ENCODE measurements at regions not wholly inside any gene's neighbourhood (a gene's known extent, or its start where the extent isn't known, plus 50 kb on each side); places are given as distances from the start of the nearest gene placed in this dataset.

GRCh38 chr5:56540266-56540665, 275.1 kb upstream of the MAP3K1 start:
- DNase-seq, result no peak

GRCh38 chr5:56538580-56538979, 276.8 kb upstream of the MAP3K1 start:
- DNase-seq, result no peak

- DNase-seq, result no peak
Observed at GRCh38 chr5:56535347-56535746, 280.0 kb upstream of the MAP3K1 start.

GRCh38 chr5:56534102-56534829, 281.1 kb upstream of the MAP3K1 start:
- no peak for DNase-seq

GRCh38 chr5:56532466-56532865, 282.9 kb upstream of the MAP3K1 start:
- no peak for DNase-seq

GRCh38 chr5:56530626-56531138, 284.7 kb upstream of the MAP3K1 start:
- DNase-seq, result no peak

GRCh38 chr5:56529666-56530430, 285.5 kb upstream of the MAP3K1 start:
- no peak for DNase-seq

GRCh38 chr5:56527174-56527573, 288.2 kb upstream of the MAP3K1 start:
- DNase-seq, result no peak

GRCh38 chr5:56525113-56525512, 290.2 kb upstream of the MAP3K1 start:
- DNase-seq, result no peak

- DNase-seq, result no peak
Observed at GRCh38 chr5:56523790-56524575, 290.9 kb upstream of the ANKRD55 start.

GRCh38 chr5:56522960-56523359, 289.8 kb upstream of the ANKRD55 start:
- no peak for DNase-seq

GRCh38 chr5:56522169-56522568, 289.0 kb upstream of the ANKRD55 start:
- DNase-seq, result no peak

- no peak for DNase-seq
Observed at GRCh38 chr5:56520986-56521730, 288.0 kb upstream of the ANKRD55 start.

- DNase-seq, result no peak
Observed at GRCh38 chr5:56518820-56519219, 285.7 kb upstream of the ANKRD55 start.

- peak in 1 of 2 experiments; percentile 25 for DNase-seq
Observed at GRCh38 chr5:56517011-56517416, 283.9 kb upstream of the ANKRD55 start.

GRCh38 chr5:56516441-56516840, 283.3 kb upstream of the ANKRD55 start:
- peak in 1 of 2 experiments; percentile 40 for DNase-seq

GRCh38 chr5:56516035-56516434, 282.9 kb upstream of the ANKRD55 start:
- DNase-seq, result peak; percentile 18 to 20

GRCh38 chr5:56515011-56515410, 281.9 kb upstream of the ANKRD55 start:
- no peak for DNase-seq

GRCh38 chr5:56514245-56514644, 281.1 kb upstream of the ANKRD55 start:
- DNase-seq, result no peak

- DNase-seq, result no peak
Observed at GRCh38 chr5:56513141-56513540, 280.0 kb upstream of the ANKRD55 start.

GRCh38 chr5:56512313-56512996, 279.3 kb upstream of the ANKRD55 start:
- no peak for DNase-seq

- DNase-seq, result no peak
Observed at GRCh38 chr5:56511326-56511841, 278.3 kb upstream of the ANKRD55 start.
